ENCODE measurements at regions not wholly inside any gene's neighbourhood (a gene's known extent, or its start where the extent isn't known, plus 50 kb on each side); places are given as distances from the start of the nearest gene placed in this dataset.

GRCh38 chr16:35533683-35534082 is 2074.3 kb downstream of the TP53TG3F start:
- Histone ChIP-seq H3K27ac (ENCODE audit: low read depth, low read length) (no peak overlapping the region), H3K4me3 (ENCODE audit: low read depth, low read length) (no peak overlapping the region), H3K27me3 (ENCODE audit: control insufficient read depth, insufficient read depth, low read length) (no peaks in the 10 kb centered on the region), H3K9me3 (ENCODE audit: control insufficient read depth, insufficient read depth, low read length) (peaks cover 26% of the 10 kb centered on the region)
- TF ChIP-seq CTCF (IDR thresholded peaks at IDR 0.05; ENCODE audit: low read depth, low read length), result no peak
- POLR2A ChIA-PET, result no interaction called here
- CTCF ChIA-PET, result no interaction called here
- no peak for DNase-seq (ENCODE audit: low read depth, low spot score)

- ChIA-PET CTCF (no interaction called here), POLR2A (no interaction called here)
- DNase-seq (ENCODE audit: low read depth, low spot score), result no peak
- H3K4me3 ChIP-seq (ENCODE audit: low read depth, low read length), result no peak overlapping the region
- H3K27me3 ChIP-seq (ENCODE audit: control insufficient read depth, insufficient read depth, low read length), result no peaks in the 10 kb centered on the region
- TF ChIP-seq CTCF (IDR thresholded peaks at IDR 0.05; ENCODE audit: low read depth, low read length), result no peak
- H3K27ac ChIP-seq (ENCODE audit: low read depth, low read length), result no peak overlapping the region
- H3K9me3 ChIP-seq (ENCODE audit: control insufficient read depth, insufficient read depth, low read length), result peaks cover 16% of the 10 kb centered on the region
These were observed 2084.1 kb downstream of the TP53TG3F start for GRCh38 chr16:35543486-35543885.

GRCh38 chr16:35552763-35553162 is 2093.4 kb downstream of the TP53TG3F start:
- Histone ChIP-seq H3K27ac (ENCODE audit: low read depth, low read length) (no peak overlapping the region), H3K27me3 (ENCODE audit: control insufficient read depth, insufficient read depth, low read length) (no peaks in the 10 kb centered on the region), H3K9me3 (ENCODE audit: control insufficient read depth, insufficient read depth, low read length) (peaks cover 10% of the 10 kb centered on the region), H3K4me3 (ENCODE audit: low read depth, low read length) (no peak overlapping the region)
- POLR2A ChIA-PET, result no interaction called here
- CTCF ChIA-PET, result no interaction called here
- DNase-seq (ENCODE audit: low read depth, low spot score), result no peak
- no peak for TF ChIP-seq CTCF (IDR thresholded peaks at IDR 0.05; ENCODE audit: low read depth, low read length)

- Histone ChIP-seq H3K27me3 (ENCODE audit: control insufficient read depth, insufficient read depth, low read length) (no peaks in the 10 kb centered on the region), H3K4me3 (ENCODE audit: low read depth, low read length) (no peak overlapping the region), H3K9me3 (ENCODE audit: control insufficient read depth, insufficient read depth, low read length) (peaks cover 11% of the 10 kb centered on the region), H3K27ac (ENCODE audit: low read depth, low read length) (no peak overlapping the region)
- CTCF ChIA-PET, result no interaction called here
- POLR2A ChIA-PET, result no interaction called here
- DNase-seq (ENCODE audit: low read depth, low spot score), result no peak
- no peak for TF ChIP-seq CTCF (IDR thresholded peaks at IDR 0.05; ENCODE audit: low read depth, low read length)
These were observed 2098.3 kb downstream of the TP53TG3F start for GRCh38 chr16:35557731-35558130.

GRCh38 chr16:35559911-35560636 is 2100.7 kb downstream of the TP53TG3F start:
- no peak for DNase-seq (ENCODE audit: low read depth, low spot score)
- ChIA-PET POLR2A (no interaction called here), CTCF (no interaction called here)
- H3K4me3 ChIP-seq (ENCODE audit: low read depth, low read length), result no peak overlapping the region
- TF ChIP-seq CTCF (IDR thresholded peaks at IDR 0.05; ENCODE audit: low read depth, low read length), result no peak
- H3K27me3 ChIP-seq (ENCODE audit: control insufficient read depth, insufficient read depth, low read length), result no peaks in the 10 kb centered on the region
- H3K9me3 ChIP-seq (ENCODE audit: control insufficient read depth, insufficient read depth, low read length), result peaks cover 22% of the 10 kb centered on the region
- no peak overlapping the region for H3K27ac ChIP-seq (ENCODE audit: low read depth, low read length)
